ENCODE measurements at regions not wholly inside any gene's neighbourhood (a gene's known extent, or its start where the extent isn't known, plus 50 kb on each side); places are given as distances from the start of the nearest gene placed in this dataset.
A peak's percentile ranks its signal among the peaks of the same experiment; 100 is the strongest.
"Not testable (repeated sequence)": the region's sequence is repeated elsewhere in the genome, so short reads cannot be mapped to it uniquely, and the experiment has no call there.

DNA sequence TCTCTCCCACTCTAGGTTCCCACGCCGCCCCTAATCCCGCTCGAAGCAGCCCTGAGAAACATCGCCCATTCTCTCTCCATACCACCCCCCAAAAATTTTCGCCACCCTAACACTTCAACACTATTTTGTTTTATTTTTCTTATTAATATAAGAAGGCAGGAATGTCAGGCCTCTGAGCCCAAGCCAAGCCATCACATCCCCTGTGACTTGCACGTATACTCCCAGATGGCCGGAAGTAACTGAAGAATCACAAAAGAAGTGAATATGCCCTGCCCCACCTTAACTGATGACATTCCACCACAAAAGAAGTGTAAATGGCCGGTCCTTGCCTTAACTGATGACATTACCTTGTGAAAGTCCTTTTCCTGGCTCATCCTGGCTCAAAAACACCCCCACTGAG, 127.2 kb upstream of the ADCY2 start:
- peaks cover 59% of the 10 kb centered on the region for H3K4me1 Mint-ChIP-seq
- not testable (repeated sequence) for H3K9ac ChIP-seq (ENCODE audit: extremely low read depth, low read length, poor library complexity, severe bottlenecking); H3K36me3 ChIP-seq (ENCODE audit: control insufficient read depth, insufficient read depth, low read length); H3K27ac ChIP-seq (ENCODE audit: low read depth, low read length); H3K9me3 ChIP-seq (ENCODE audit: control insufficient read depth, low read length); H3K27me3 Mint-ChIP-seq (ENCODE audit: insufficient read depth); H3K4me1 ChIP-seq (ENCODE audit: control insufficient read depth, insufficient read depth, low read length); H3K4me3 Mint-ChIP-seq; DNase-seq; H3K4me3 ChIP-seq (ENCODE audit: low read length); H3K27me3 ChIP-seq (ENCODE audit: control insufficient read depth, insufficient read depth, low read length, poor library complexity, severe bottlenecking)
- peaks cover 15% of the 10 kb centered on the region for H3K9me3 Mint-ChIP-seq
- 52% methylated on average over 2 of the region's 9 CpGs; no CpG with 5 or more reads in 1 of the 2 experiments for WGBS, 2 experiments (ENCODE audit: insufficient coverage in 1 of 2, insufficient read length in 1 of 2)
- H3K36me3 Mint-ChIP-seq (ENCODE audit: low read depth) = peaks cover 29% of the 10 kb centered on the region
- peak overlapping the region; percentile 95 for H3K27ac Mint-ChIP-seq

DNA sequence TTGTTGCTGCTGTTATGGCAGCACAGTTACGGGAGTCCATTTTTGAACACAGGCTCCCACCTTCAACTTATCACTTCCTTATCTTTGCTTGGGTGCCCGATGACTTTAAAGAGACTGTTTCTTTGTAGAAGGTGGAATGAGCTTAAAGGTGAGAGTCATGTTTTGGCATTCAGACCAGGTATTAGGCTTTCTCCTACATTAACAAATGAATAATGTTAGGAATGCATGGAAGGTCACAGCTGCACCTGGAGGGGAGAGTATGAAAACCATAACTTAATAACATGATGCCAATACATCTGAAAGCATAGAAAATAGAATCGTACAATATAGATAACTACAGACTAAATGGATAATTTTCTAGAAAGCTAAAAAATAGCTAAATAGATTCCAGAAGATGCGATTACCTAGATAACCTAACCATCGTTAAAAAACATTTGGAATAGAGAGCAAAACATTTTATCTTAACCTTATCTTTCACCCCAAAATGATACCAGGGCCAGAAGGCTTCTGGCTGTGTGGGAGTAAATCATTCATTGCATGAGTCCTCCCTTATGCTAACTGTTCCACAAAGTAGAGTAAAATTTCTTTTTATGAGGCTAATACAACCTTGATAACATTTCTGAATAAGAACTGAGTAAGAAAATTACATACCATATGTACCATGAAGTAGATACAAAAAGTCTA, 126.2 kb upstream of the ADCY2 start:
- TF ChIP-seq, protein P1, sequence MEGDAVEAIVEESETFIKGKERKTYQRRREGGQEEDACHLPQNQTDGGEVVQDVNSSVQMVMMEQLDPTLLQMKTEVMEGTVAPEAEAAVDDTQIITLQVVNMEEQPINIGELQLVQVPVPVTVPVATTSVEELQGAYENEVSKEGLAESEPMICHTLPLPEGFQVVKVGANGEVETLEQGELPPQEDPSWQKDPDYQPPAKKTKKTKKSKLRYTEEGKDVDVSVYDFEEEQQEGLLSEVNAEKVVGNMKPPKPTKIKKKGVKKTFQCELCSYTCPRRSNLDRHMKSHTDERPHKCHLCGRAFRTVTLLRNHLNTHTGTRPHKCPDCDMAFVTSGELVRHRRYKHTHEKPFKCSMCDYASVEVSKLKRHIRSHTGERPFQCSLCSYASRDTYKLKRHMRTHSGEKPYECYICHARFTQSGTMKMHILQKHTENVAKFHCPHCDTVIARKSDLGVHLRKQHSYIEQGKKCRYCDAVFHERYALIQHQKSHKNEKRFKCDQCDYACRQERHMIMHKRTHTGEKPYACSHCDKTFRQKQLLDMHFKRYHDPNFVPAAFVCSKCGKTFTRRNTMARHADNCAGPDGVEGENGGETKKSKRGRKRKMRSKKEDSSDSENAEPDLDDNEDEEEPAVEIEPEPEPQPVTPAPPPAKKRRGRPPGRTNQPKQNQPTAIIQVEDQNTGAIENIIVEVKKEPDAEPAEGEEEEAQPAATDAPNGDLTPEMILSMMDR (conservative IDR thresholded peaks at IDR 0.05) = no peak
- Histone ChIP-seq H3K36me3 (ENCODE audit: control insufficient read depth, insufficient read depth, low read length) (no peaks in the 10 kb centered on the region), H3K4me1 (ENCODE audit: control insufficient read depth, insufficient read depth, low read length) (peaks cover 9% of the 10 kb centered on the region), H3K4me3 (ENCODE audit: low read length) (peak overlapping the region; percentile 61), H3K9me3 (ENCODE audit: control insufficient read depth, low read length) (no peaks in the 10 kb centered on the region), H3K27me3 (ENCODE audit: control insufficient read depth, insufficient read depth, low read length, poor library complexity, severe bottlenecking) (no peaks in the 10 kb centered on the region), H3K27ac (ENCODE audit: low read depth, low read length) (peak overlapping the region; percentile 38), H3K9ac (ENCODE audit: extremely low read depth, low read length, poor library complexity, severe bottlenecking) (peak overlapping the region; percentile 38)
- H3K27ac Mint-ChIP-seq = peak overlapping the region; percentile 95
- no peak for DNase-seq
- peaks cover 20% of the 10 kb centered on the region for H3K36me3 Mint-ChIP-seq (ENCODE audit: low read depth)
- WGBS, 2 experiments (ENCODE audit: insufficient coverage in 1 of 2, insufficient read length in 1 of 2) = 61% methylated on average over 5 of the region's 5 CpGs; no CpG with 5 or more reads in 1 of the 2 experiments
- peaks cover 6% of the 10 kb centered on the region for H3K9me3 Mint-ChIP-seq
- H3K4me3 Mint-ChIP-seq = peak overlapping the region; percentile 1
- peaks cover 52% of the 10 kb centered on the region for H3K4me1 Mint-ChIP-seq
- H3K27me3 Mint-ChIP-seq (ENCODE audit: insufficient read depth) = no peaks in the 10 kb centered on the region

DNA sequence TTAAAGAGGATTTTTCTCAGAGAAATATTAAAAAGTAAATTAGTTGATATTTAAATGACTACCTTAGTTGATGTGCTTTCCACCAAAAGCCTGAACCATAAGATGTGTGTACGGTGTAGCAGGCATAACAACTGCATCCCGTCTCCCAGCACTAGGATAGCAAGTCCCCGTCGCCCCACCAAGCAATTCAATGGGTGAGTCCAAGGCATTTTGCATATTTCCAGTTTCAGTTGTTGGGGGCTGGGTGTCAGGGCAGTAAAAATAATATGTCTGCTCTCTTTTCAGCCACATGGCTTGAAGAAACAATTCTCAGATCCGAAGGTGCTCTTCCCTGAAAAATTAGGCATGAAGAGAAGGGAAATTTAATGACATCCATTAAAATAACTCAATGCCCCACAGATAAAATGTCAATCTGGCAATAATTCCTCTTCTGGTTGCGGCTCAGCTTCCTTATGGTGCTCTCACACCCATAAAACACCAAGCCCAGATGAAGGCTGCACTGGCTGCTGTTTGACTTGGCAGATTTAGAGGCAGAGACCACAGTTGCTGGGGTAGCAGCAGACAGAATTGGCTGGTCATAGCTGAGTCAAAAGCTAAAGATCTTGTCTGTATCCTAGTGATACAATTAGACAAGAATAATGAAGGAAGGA, 124.4 kb upstream of the ADCY2 start:
- TF ChIP-seq, protein P1 (conservative IDR thresholded peaks at IDR 0.05) = no peak
- 96% methylated on average over 4 to 6 of the region's 6 CpGs for WGBS, 2 experiments (ENCODE audit: insufficient coverage in 1 of 2, insufficient read length in 1 of 2)
- H3K36me3 Mint-ChIP-seq (ENCODE audit: low read depth) = peaks cover 15% of the 10 kb centered on the region

More for the DNA sequence above, 124.4 kb upstream of the ADCY2 start:
- Histone ChIP-seq H3K9me3 (ENCODE audit: control insufficient read depth, low read length) (no peaks in the 10 kb centered on the region), H3K9ac (ENCODE audit: extremely low read depth, low read length, poor library complexity, severe bottlenecking) (no peak overlapping the region), H3K36me3 (ENCODE audit: control insufficient read depth, insufficient read depth, low read length) (no peaks in the 10 kb centered on the region), H3K27me3 (ENCODE audit: control insufficient read depth, insufficient read depth, low read length, poor library complexity, severe bottlenecking) (no peaks in the 10 kb centered on the region), H3K4me3 (ENCODE audit: low read length) (no peak overlapping the region), H3K4me1 (ENCODE audit: control insufficient read depth, insufficient read depth, low read length) (peaks cover 9% of the 10 kb centered on the region), H3K27ac (ENCODE audit: low read depth, low read length) (no peak overlapping the region)
- peaks cover 4% of the 10 kb centered on the region for H3K9me3 Mint-ChIP-seq
- no peak overlapping the region for H3K4me3 Mint-ChIP-seq
- no peak for DNase-seq
- no peaks in the 10 kb centered on the region for H3K27me3 Mint-ChIP-seq (ENCODE audit: insufficient read depth)
- H3K27ac Mint-ChIP-seq = peak overlapping the region; percentile 15
- peaks cover 38% of the 10 kb centered on the region for H3K4me1 Mint-ChIP-seq

Measured in endodermal cell (in vitro differentiated cells).